ENCODE measurements at regions not wholly inside any gene's neighbourhood (a gene's known extent, or its start where the extent isn't known, plus 50 kb on each side); places are given as distances from the start of the nearest gene placed in this dataset.

DNA sequence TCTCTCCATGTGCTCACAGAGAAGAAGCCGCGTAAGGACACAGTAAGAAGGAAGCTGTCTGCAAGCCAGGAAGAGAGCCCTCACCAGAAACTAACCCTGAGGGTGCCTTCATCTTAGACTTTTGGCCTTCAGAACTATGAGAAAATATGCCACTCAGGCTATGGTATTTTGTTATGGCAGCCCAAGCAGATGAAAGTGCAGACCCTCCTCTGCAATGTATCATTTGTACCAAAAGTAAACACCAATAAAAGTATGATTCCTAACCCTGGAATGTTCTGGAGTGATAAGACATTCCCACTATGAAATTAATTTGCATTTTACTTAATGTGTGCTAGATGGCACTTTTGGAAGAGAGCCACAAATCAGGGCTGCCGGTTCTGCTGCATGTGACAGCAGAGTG, 594.3 kb downstream of the UTRN start:
- TF ChIP-seq POLR2A (IDR thresholded peaks at IDR 0.05) (no peak), CTCF (IDR thresholded peaks at IDR 0.05) (no peak), POLR2AphosphoS5 (IDR thresholded peaks at IDR 0.05) (no peak)
